Activated CD4-positive, alpha-beta T cell treated with anti-CD3 and anti-CD28 coated beads for 36 hours (primary cell): ENCODE measurements at regions not wholly inside any gene's neighbourhood (a gene's known extent, or its start where the extent isn't known, plus 50 kb on each side); places are given as distances from the start of the nearest gene placed in this dataset.
"Not testable (repeated sequence)": the region's sequence is repeated elsewhere in the genome, so short reads cannot be mapped to it uniquely, and the experiment has no call there.

ENCODE experiments used
- ATAC-seq: fragments of 200-7000 bp; cut with Tn5 transposase; one replicate; pipeline ENCODE4 v1.10.0; 2021; ENCODE audit warnings: mild to moderate bottlenecking, moderate library complexity
- CTCF ChIA-PET: fragments of 350-600 bp; sonication (Branson Sonifier 250); formaldehyde crosslinking; loops from one replicate; lab custom pipeline; 2021; ENCODE audit warnings: antibody characterized with exemption; lab: Charles Lee
- POLR2A ChIA-PET: fragments of 350-600 bp; sonication (Branson Sonifier 250); formaldehyde crosslinking; loops from one replicate; lab custom pipeline; 2021; ENCODE audit warnings: antibody characterized with exemption, inconsistent platforms; lab: Charles Lee
- DNase-seq: peaks from one replicate; pipeline ENCODE4 v3.0.0-alpha.2; 2020
- H3K27ac Mint-ChIP-seq: one replicate; pipeline ENCODE4 v1.8.0; 2021; ENCODE audit warnings: mixed read lengths
- H3K27me3 Mint-ChIP-seq: one replicate; pipeline ENCODE4 v1.8.0; 2021; ENCODE audit warnings: mixed read lengths
- H3K36me3 Mint-ChIP-seq: one replicate; pipeline ENCODE4 v1.8.0; 2021; ENCODE audit warnings: low read depth, mixed read lengths
- H3K4me1 Mint-ChIP-seq: one replicate; pipeline ENCODE4 v1.8.0; 2021; ENCODE audit warnings: mixed read lengths
- H3K4me3 Mint-ChIP-seq: one replicate; pipeline ENCODE4 v1.8.0; 2021; ENCODE audit warnings: mild to moderate bottlenecking, moderate library complexity, mixed read lengths
- H3K9me3 Mint-ChIP-seq: one replicate; pipeline ENCODE4 v1.8.0; 2021; ENCODE audit warnings: low read depth, mixed read lengths
- intact Hi-C, 2 experiments: fragments of 100-400 bp; cut with DNase I in 1 of 2; cut with micrococcal nuclease in 1 of 2; formaldehyde crosslinking; loops; one replicate each; pipeline versions ENCODE4 v1.14.2 to v1.15.1; 2022 to 2024; cut with DNase I, micrococcal nuclease

DNA sequence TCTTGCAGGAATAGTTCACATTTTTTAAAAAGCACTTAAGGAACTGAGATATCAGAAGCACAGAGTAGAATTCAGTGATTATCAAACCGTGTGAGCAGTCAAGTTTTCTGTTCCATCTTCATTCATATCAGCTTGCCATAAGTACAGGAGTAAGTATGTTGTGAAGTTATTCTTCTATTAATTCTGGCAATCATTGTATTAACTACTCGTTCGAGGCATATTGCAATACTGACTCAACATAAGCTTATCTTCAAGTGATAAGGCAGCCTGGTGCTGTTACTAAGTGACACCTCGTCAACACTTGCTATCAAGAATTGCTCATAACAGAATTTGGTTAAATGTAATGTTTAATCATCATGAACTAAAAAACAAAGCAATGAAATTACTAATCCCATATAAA lies 75.7 kb upstream of the SNX9 start:
- ATAC-seq, result peak; percentile 40
- H3K4me3 Mint-ChIP-seq, result no peak overlapping the region
- CTCF ChIA-PET, result interaction anchor here (0.7 to 1.4 kb wide), 3 partner anchors 9 to 99 kb away, joined by 3 to 4 read pairs (median 3); no protein-coding TSS in a partner anchor
- peaks cover 6% of the 10 kb centered on the region for H3K36me3 Mint-ChIP-seq
- POLR2A ChIA-PET, result interaction anchor here (0.7 kb wide), 1 partner anchor 99 kb away, joined by 3 read pairs; no protein-coding TSS in a partner anchor
- H3K27me3 Mint-ChIP-seq, result no peaks in the 10 kb centered on the region
- peaks cover 12% of the 10 kb centered on the region for H3K9me3 Mint-ChIP-seq
- H3K4me1 Mint-ChIP-seq, result peaks cover 41% of the 10 kb centered on the region
- no peak overlapping the region for H3K27ac Mint-ChIP-seq
- intact Hi-C loops, result no loop called here
- DNase-seq, result no peak

DNA sequence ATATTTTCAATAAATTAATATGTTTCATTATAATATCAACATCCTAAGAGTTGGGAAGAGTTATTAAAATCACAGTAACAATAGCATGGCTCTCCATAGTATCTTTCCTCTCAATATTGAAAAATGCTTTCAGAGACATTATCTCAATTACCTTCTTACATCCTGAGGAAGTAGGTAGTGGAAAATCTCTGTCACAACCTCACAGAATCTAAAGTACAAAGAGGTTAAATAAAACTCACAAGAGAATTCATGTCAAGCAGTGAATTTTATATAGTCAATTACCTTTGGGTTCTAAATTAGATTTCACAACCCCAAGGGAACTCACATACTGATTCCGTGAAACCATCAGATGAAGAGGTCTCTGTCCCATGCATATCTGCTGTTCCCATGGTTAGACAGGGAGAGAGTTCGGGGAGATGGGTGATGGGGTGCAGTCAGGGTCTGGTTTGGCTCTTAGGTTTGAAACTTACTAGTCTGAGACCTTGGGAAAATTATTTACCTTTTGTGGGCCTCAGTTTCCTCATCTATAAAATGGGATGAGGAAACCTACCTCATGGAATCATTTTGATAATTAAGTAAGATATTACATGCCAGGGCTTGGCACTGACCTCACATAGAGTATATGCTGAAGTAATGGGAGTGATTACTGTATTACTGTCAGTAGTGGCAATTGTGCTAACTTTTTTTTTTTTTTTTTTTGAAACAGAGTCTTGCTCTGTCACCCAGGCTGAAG lies 74.0 kb upstream of the SNX9 start:
- no peaks in the 10 kb centered on the region for H3K27me3 Mint-ChIP-seq

DNA sequence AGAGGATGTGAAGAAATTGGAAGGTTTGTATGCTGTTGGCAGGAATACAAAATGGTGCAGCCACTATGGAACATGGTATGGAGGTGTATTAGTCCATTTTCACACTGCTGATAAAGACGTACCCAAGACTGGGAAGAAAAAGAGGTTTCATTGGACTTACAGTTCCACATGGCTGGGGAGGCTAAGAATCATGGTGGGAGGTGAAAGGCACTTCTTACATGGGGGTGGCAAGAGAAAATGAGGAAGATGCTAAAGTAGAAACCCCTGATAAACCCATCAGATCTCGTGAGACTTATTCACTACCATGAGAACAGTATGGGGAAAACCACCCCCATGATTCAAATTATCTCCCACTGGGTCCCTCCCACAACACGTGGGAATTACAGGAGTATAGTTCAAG lies 72.1 kb upstream of the SNX9 start:
- CTCF ChIA-PET, result interaction anchor here (0.7 to 1.8 kb wide), 2 partner anchors 122 to 319 kb away, joined by 3 to 7 read pairs; no protein-coding TSS in a partner anchor
- intact Hi-C loops, H3K27ac Mint-ChIP-seq, H3K27me3 Mint-ChIP-seq, POLR2A ChIA-PET, H3K4me3 Mint-ChIP-seq, H3K36me3 Mint-ChIP-seq, DNase-seq, ATAC-seq: not testable (repeated sequence)
- peaks cover 17% of the 10 kb centered on the region for H3K9me3 Mint-ChIP-seq
- peaks cover 77% of the 10 kb centered on the region for H3K4me1 Mint-ChIP-seq

More for the DNA sequence above, 74.0 kb upstream of the SNX9 start:
- Mint-ChIP-seq H3K27ac (peak overlapping the region; percentile 68), H3K36me3 (peaks cover 8% of the 10 kb centered on the region), H3K4me3 (no peak overlapping the region), H3K9me3 (peaks cover 17% of the 10 kb centered on the region), H3K4me1 (peaks cover 58% of the 10 kb centered on the region)
- ChIA-PET POLR2A (no interaction called here), CTCF (interaction anchor here (0.6 to 1.8 kb wide), 3 partner anchors 124 to 164 kb away, joined by 3 to 7 read pairs (median 5); no protein-coding TSS in a partner anchor)
- intact Hi-C loops, result no loop called here
- DNase-seq, result no peak
- ATAC-seq, result peak; percentile 49

DNA sequence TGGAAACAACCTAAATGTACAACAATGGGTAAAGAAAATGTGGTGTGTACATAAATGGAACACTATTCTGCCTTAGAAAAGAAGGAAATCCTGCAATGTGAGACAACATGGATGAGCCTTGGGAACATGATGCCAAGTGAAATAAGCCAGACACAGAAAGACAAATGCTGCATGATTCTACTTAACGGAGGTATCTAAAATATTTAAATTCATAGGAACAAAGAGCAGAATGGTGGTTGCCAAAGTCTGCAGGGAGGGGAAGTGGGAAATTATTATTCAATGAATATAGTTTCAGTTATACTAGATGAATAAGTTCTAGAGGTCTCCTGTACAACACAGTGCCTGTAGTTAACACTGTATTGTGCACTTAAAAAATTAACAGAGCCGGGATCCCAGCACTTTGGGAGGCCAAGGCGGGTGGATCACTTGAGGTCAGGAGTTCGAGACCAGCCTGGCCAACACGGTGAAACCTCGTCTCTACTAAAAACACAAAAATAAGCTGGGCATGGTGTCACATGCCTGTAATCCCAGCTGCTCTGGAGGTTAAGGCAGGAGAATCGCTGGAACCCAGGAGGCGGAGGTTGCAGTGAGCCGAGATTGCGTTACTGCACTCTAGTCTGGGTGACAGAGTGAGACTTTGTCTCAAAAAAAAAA lies 71.4 kb upstream of the SNX9 start:
- no peak for DNase-seq
- ChIA-PET POLR2A (no interaction called here), CTCF (interaction anchor here (0.7 kb wide), 1 partner anchor 1074 kb away, joined by 3 read pairs; no protein-coding TSS in a partner anchor)
- H3K27me3 Mint-ChIP-seq, result no peaks in the 10 kb centered on the region
- no peak overlapping the region for H3K4me3 Mint-ChIP-seq
- peaks cover 17% of the 10 kb centered on the region for H3K9me3 Mint-ChIP-seq
- H3K27ac Mint-ChIP-seq, result no peak overlapping the region
- ATAC-seq, result no peak
- peaks cover 8% of the 10 kb centered on the region for H3K36me3 Mint-ChIP-seq
- H3K4me1 Mint-ChIP-seq, result peaks cover 84% of the 10 kb centered on the region
- intact Hi-C loops, result no loop called here

DNA sequence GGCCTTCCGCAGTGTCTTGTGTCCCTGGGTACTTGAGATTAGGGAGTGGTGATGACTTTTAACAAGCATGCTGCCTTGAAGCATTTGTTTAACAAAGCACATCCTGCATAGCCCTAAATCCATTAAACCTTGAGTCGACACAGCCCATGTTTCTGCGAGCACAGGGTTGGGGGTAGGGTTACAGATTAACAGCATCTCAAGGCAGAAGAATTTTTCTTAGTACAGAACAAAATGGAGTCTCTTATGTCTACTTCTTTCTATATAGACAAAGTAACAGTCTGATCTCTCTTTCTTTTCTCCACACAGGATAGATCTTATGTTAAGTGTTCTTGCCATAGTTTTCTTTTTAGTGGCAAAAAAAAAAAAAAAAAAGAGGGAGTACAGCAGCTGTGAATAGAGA lies 70.2 kb upstream of the SNX9 start:
- H3K4me3 Mint-ChIP-seq, DNase-seq, CTCF ChIA-PET, POLR2A ChIA-PET, H3K27ac Mint-ChIP-seq, intact Hi-C loops, H3K36me3 Mint-ChIP-seq, H3K27me3 Mint-ChIP-seq, ATAC-seq: not testable (repeated sequence)
- Mint-ChIP-seq H3K4me1 (peaks cover 89% of the 10 kb centered on the region), H3K9me3 (peaks cover 17% of the 10 kb centered on the region)

DNA sequence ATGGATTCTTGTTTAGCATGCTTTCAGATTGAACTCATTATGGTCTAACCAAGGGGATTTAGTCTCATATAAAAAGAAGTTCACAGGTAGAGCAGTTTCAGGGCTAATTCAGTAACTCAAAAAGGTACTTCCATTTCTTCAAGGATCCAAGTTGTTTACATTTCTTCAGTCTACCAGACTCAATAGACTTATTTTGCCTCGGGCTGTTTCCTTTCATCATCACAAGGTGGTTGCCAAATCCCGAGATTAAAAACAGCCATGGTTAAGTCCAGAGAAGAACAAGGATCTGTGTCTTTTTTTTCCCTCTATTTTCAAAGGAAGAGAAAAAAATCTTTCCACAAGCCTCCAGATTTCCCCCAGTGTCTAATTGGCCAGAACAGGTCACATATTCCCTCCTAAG lies 69.8 kb upstream of the SNX9 start:
- ChIA-PET POLR2A (no interaction called here), CTCF (interaction anchor here (1.0 to 1.3 kb wide), 3 partner anchors 10 to 120 kb away, joined by 3 to 5 read pairs (median 4); no protein-coding TSS in a partner anchor)
- Mint-ChIP-seq H3K27ac (peak overlapping the region; percentile 21), H3K36me3 (peaks cover 8% of the 10 kb centered on the region), H3K9me3 (peaks cover 17% of the 10 kb centered on the region), H3K4me1 (peaks cover 92% of the 10 kb centered on the region), H3K27me3 (no peaks in the 10 kb centered on the region), H3K4me3 (no peak overlapping the region)
- DNase-seq (no peak), ATAC-seq (no peak)
- intact Hi-C loops, result no loop called here

DNA sequence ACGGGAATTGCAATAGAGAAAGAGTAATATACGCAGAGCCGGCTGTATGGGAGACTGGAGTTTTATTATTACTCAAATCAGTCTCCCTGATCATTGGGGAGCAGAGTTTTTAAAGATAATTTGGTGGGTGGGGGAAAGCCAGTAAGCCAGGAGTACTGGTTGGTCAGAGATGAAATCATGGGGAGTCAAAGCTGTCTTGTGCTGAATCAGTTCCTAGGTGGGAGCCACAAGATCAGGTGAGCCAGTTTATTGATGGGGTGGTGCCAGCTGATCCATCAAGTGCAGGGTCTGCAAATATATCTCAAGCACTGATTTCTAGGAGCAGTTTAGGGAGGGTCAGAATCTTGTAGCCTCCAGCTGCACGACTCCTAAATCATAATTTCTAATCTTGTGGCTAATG lies 69.2 kb upstream of the SNX9 start:
- peak overlapping the region; percentile 27 for H3K27ac Mint-ChIP-seq
- CTCF ChIA-PET, result interaction anchor here (1.0 to 1.3 kb wide), 3 partner anchors 10 to 120 kb away, joined by 3 to 5 read pairs (median 4); no protein-coding TSS in a partner anchor
- ATAC-seq, H3K27me3 Mint-ChIP-seq, DNase-seq, intact Hi-C loops, H3K4me3 Mint-ChIP-seq, H3K36me3 Mint-ChIP-seq: not testable (repeated sequence)
- peaks cover 17% of the 10 kb centered on the region for H3K9me3 Mint-ChIP-seq
- POLR2A ChIA-PET, result interaction anchor here (0.5 kb wide), 1 partner anchor 71 kb away, joined by 3 read pairs; no protein-coding TSS in a partner anchor
- H3K4me1 Mint-ChIP-seq, result peaks cover 94% of the 10 kb centered on the region

DNA sequence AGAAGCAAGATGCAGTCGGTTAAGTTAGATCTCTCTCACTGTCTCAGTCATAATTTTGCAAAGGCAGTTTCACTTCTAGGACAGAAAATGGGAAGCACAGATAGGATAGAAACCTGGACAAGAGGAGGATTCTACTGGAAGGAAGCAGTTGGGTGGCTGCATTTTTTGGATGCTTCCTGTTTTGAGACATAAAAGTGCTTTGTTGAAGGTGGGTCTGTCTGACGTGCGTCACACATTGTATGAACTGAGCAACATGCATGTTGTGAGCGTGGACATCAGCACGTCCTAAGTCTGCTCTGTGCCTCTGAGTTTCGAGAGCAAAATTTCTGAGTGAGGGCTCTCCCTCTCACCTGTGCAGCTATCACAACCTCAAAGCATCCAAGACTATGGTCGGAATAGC lies 68.7 kb upstream of the SNX9 start:
- ChIA-PET CTCF (interaction anchor here (1.0 to 2.8 kb wide), 5 partner anchors 9 to 272 kb away, joined by 3 to 12 read pairs (median 4); no protein-coding TSS in a partner anchor), POLR2A (interaction anchor here (0.5 to 2.2 kb wide), 2 partner anchors 10 to 70 kb away, joined by 3 to 25 read pairs; no protein-coding TSS in a partner anchor)
- Mint-ChIP-seq H3K27me3 (peaks cover 3% of the 10 kb centered on the region), H3K27ac (peak overlapping the region; percentile 87), H3K4me1 (peaks cover 93% of the 10 kb centered on the region), H3K36me3 (peaks cover 8% of the 10 kb centered on the region), H3K4me3 (no peak overlapping the region), H3K9me3 (peaks cover 17% of the 10 kb centered on the region)
- no peak for ATAC-seq
- intact Hi-C loops, result no loop called here
- no peak for DNase-seq

DNA sequence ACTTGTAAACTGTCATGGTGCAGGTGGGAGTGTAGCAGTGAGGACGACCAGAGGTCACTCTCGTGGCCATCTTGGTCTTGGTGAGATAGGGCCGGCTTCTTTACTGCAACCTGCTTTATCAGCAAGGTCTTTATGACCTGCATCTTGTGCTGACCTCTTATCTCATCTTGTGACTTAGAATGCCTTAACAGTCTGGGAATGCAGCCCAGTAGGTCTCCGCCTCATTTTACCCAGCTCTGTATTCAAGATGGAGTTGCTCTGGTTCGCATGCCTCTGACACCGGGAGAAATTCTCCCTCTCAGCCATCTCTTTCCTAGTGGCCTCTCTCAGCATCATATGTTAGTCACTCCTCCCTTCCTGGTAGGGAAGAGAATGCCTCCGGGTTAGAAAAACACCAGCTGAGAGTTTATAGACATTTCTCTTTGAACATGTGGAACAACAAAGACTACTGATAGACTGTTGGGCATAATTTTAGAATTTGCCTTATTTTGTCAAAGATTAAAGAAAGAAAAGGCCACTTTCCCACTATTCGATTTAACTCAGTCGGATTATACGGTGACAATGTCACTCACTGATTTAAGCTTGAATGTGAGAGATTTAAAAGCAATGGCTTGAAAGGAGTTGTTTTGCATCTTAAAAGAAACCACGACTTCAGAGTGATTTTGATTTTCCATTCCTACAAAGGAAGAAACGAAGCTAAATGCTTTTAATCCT lies 67.9 kb upstream of the SNX9 start:
- Mint-ChIP-seq H3K4me1 (peaks cover 93% of the 10 kb centered on the region), H3K27ac (peak overlapping the region; percentile 87), H3K4me3 (peak overlapping the region; percentile 28), H3K27me3 (peaks cover 3% of the 10 kb centered on the region), H3K9me3 (peaks cover 15% of the 10 kb centered on the region), H3K36me3 (peaks cover 8% of the 10 kb centered on the region)
- ChIA-PET CTCF (interaction anchor here (0.8 to 5.6 kb wide), 20 partner anchors 10 to 292 kb away, joined by 3 to 46 read pairs (median 8); no protein-coding TSS in a partner anchor), POLR2A (interaction anchor here (0.6 to 2.2 kb wide), 8 partner anchors 9 to 296 kb away, joined by 3 to 25 read pairs (median 5); no protein-coding TSS in a partner anchor)
- intact Hi-C loops, result loop anchor here (1.0 to 5.0 kb wide), 2 partner anchors 9 to 227 kb away; partner anchors contain the start of gene SYNJ2 (in 2 of the 2)
- DNase-seq (no peak), ATAC-seq (peak; percentile 31)

DNA sequence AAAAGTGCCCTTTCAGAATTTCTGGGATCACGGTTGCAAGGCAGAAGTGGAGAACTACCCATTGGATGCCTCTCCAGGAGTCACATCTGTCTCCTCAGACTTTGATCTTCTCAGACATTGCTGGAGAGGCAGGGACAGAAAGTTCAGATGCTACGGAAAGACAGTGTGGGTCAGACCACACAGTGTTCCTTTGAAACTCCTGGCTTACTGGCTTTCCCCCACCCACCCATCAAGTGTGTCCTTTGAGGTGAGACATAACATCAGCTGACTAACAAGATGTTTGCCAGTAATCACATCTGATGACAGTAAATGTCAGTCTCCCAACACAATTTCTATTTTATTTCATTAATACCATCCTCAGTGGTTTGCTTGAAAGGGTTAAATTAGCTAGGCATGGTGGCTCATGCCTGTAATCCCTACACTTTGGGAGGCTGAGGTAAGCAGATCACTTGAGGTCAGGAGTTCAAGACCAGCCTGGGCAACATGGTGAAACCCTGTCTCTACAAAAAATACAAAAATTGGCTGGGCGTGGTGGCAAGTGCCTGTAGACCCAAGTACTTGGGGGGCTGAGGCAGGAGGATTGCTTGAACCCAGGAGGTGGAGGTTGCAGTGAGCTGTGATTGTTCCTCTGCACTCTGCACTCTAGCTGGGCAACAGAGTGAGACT lies 67.2 kb upstream of the SNX9 start:
- Mint-ChIP-seq H3K9me3 (peaks cover 12% of the 10 kb centered on the region), H3K27me3 (peaks cover 3% of the 10 kb centered on the region), H3K36me3 (peaks cover 8% of the 10 kb centered on the region), H3K27ac (peak overlapping the region; percentile 87), H3K4me1 (peaks cover 94% of the 10 kb centered on the region), H3K4me3 (peak overlapping the region; percentile 28)
- intact Hi-C loops, result loop anchor here (1.0 to 5.0 kb wide), 4 partner anchors 8 to 226 kb away; partner anchors contain the start of gene SYNJ2 (in 2 of the 2)
- ChIA-PET CTCF (interaction anchor here (0.7 to 5.6 kb wide), 30 partner anchors 9 to 293 kb away, joined by 3 to 46 read pairs (median 4); no protein-coding TSS in a partner anchor), POLR2A (interaction anchor here (0.6 to 2.2 kb wide), 9 partner anchors 8 to 297 kb away, joined by 3 to 25 read pairs (median 5); no protein-coding TSS in a partner anchor)
- ATAC-seq (peak; percentile 73), DNase-seq (peak; percentile 88)
